Activated T-cell treated with anti-CD3 and anti-CD28 coated beads for 48 hours (primary cell): ENCODE measurements at regions not wholly inside any gene's neighbourhood (a gene's known extent, or its start where the extent isn't known, plus 50 kb on each side); places are given as distances from the start of the nearest gene placed in this dataset.
"Not testable (repeated sequence)": the region's sequence is repeated elsewhere in the genome, so short reads cannot be mapped to it uniquely, and the experiment has no call there.

ENCODE experiments used
- DNase-seq: peaks from one replicate; pipeline ENCODE4 v3.0.0-alpha.2; 2020; ENCODE audit warnings: low read depth

DNA sequence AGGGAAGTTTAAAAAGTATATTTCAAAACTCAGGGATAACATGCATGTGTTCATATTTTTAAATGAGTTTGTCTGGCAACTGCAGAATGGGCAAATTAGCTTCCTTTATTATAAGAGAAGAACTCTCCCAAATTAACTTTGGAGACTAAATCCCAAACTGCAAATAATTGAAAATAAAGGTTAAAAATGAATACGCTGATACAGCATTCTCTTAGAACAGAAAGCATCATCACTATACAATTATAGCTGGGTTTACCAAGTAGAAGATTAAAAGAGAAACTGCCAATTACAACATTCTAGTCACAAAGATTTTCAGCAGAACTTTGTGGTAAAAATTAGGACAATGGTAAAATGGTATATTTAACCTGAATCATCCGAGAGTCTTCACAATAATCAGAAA lies 73.3 kb downstream of the OLFM4 start:
- no peak for DNase-seq

DNA sequence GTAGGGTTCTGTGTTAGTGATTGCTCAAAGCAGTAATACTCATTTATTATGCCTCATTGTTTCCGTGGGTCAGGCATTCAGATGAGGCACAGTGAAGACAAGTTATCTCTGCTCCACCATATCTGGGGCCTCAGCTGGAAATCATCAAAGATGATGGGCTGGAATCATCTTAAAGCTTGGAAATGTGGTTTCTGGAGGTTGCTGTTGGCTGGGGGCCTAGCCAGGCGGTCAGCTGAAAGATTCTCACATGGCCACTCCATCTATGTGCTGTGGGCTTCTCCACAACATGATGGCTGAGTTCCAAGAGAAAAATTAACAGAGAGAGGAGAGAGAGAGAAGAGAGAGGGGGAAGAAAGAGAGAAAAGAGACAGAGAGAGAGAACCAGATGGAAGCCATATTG lies 75.5 kb downstream of the OLFM4 start:
- no peak for DNase-seq

DNA sequence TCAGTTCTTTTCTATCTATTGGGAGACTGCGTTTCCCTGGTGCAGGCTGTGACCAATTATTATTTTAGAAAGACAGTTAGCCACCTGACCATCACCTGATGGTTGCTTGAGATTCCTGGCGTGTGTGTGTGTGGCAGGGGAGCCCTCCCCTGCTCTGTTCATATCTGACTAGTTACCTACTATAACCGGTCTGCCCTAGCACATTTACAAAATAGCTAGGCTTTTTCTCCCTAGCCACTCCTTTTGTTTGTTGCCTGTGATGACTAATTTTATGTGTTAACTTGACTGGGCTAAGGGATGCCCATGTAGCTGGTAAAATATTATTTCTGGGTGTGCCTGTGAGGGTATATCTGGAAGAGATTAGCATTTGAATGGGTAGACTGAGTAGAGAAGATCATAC lies 76.9 kb downstream of the OLFM4 start:
- DNase-seq = no peak

DNA sequence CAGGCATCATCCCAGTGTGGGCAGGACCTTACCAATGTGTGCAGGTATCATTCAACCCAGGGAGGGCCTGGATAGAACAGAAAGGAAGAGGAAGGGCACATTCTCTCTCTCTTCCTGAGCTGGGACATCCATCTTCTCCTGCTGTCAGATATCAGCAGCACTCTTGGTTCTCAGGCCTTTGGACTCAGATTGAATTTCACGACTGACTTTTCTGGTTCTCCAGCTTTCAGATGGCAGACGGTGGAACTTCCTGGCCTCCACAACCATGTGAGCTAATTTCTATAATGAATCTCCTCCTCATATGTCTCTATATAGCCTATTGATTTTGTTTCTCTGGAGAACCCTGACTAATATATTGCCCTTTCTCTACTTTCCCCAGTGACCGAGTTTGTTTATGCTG lies 77.3 kb downstream of the OLFM4 start:
- no peak for DNase-seq

DNA sequence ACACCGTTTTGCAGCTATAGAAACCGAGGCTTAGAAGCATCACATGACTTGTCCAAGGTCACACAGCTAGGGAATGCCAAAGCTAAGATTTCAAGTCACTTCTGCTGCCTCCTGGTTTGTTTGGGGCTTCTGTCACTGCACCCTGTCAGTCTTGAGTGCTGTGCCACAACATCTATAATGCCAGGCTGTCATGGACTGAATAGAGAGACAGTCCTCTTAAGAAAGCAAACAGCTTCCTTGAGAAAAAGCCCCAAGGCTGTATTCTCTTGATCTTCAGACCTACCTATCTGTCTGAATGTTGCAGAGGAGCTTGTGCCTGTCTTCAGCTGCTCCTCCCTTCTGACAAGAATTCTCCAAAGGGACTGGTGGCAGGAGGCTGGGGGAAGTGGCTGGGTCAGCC lies 81.6 kb downstream of the OLFM4 start:
- no peak for DNase-seq

DNA sequence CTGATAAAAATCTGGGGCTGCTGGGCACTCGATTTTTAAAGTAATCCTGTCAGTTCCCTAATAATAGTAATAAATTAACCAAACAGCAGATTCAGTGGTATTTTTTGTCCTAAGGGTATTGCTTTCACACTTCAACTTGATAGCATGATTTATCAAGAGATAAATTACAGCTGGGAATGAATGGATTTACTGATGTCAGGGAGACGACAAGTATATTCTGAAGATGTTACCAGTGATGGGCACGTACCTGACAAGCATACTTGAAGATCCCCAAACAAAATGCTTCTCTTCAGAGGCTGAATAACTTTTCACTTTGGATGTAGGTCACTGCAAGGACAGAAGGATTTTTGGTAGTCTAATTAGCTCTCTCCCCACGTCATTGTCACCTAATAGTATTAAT lies 82.0 kb downstream of the OLFM4 start:
- no peak for DNase-seq

DNA sequence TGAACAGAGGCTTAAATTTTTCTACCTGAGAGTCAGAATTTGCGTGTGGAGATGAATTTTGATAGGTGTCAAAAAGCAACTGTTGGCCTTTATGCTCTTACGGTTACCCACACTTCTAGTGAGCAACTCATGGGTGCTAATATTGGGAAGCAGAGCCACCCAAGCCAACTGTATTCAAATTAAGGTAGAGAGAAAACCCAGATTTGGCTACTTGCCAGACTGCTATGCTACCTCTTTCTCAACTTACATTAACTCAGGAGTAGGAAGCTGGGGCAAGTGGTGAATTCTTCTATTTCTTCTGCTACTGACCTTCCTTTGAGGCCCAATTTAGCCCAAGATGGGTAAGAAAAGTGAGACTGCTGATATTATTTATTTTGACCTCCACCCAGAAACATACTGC lies 83.9 kb downstream of the OLFM4 start:
- DNase-seq = no peak

DNA sequence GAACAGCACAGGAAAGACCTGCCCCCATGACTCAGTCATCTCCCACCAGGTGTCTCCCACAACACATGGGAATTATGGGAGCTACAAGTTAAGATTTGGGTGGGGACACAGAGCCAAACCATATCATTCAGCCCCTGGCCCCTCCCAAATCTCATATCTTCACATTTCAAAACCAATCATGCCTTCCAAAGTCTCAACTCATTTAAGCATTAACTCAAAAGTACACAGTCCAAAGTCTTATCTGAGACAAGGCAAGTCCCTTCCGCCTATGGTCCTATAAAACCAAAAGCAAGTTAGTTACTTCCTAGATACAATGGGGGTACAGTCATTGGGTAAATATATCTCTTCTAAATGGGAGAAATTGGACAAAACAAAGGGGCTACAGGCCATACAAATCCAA lies 88.4 kb downstream of the OLFM4 start:
- DNase-seq = not testable (repeated sequence)

DNA sequence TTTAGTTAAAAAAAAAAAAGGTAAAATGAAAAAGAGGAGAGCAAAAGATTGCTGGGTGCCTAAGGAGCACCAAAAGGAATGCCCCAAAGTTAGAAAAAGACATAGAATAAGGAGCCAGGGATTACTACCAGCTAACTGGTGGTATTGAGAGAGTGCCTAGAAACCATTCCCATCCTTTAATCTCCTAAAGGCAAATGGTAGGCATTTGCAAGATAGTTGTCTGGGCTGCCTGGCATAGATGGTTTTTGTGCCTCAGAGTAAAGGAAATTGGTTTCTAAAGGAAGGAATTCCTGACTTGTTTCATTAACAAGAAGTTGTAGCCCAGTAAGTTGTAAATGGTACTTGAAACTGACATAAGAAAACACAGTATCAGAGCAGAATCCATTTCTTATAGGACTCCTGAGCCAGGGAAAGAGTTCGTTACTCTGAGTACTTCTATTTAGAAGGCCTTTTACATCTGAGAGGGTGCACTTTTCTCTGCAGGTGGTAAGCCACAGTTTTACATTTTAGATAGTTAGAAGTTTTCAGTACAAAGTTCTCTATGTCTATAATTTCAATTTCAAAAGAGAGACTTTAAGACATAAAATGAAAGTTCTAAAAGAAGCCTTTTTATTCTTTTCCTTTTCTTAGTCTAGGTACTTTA lies 92.6 kb downstream of the OLFM4 start:
- no peak for DNase-seq

DNA sequence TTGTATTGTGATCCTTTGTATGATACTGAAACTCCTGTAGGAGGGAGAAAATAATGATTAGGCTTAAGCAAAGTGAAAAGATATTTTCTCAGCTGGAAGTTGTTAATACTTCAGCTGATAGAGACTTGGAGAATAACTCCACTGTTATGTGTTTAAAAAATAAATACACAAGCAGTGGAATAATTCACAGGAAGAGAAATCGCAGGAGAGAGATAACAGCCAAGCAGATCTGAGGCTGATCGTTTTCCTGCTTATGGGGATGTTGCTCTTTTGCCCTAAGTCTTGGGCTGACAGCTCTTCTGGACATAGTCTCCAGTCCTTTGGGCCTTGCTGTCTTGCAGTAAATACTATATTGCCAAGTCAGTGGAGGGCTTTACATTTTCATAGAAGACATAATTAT lies 93.3 kb downstream of the OLFM4 start:
- DNase-seq = no peak

DNA sequence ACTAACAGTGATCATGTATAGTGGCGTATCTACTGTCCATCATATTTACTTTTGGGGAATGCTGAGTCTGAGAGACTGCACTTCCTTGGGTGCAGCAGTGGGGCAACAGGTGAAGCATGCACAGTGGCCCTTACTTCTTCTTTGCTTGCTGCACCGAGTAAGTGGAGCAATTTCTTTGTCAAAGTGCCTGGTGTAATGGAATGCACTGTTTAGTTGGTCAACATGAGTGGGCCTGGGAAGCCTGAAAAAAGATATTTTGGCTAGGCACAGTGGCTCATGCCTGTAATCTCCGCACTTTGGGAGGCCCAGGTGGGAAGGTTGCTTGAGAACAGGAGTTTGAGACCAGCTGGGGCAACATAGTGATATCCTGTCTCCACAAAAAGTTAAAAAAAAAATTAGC lies 94.9 kb downstream of the OLFM4 start:
- no peak for DNase-seq

DNA sequence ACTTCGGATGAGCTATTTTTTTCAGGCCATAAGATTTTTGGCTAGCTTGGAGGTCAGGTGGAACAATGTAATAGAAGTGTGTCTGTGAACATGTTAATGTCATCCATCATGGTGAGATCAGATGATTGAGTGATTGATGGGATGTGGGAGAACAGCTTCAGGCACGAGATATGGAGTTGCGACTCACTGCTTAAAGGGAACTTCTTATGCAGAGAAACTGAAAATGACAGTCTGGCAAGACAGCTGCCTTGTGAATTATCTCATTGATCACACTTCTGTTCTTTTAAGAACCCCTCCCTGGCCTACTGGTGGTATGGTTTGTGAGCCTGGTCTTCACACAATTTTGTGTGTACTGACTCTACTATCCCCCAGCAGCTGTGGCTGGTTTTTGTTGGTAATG lies 96.0 kb downstream of the OLFM4 start:
- DNase-seq = no peak

DNA sequence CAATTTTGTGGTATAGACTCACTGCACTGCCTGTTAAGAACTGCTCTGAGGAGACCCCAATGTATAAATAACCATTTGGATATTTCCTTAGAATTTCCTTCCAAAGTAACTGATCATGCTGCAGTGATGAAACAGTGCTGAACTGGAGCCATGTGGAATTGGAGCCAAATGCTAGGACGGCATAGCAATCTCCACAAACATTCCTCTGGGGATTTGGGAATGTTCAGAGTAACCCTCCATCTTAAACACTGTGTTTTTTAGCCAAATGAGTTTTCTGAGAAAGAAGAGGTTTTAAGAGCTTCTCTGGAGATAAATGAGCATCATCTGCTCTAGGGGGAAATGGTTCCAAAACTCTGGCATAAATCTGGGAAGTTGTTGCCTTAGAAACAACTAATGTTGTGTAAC lies 98.2 kb downstream of the OLFM4 start:
- no peak for DNase-seq

DNA sequence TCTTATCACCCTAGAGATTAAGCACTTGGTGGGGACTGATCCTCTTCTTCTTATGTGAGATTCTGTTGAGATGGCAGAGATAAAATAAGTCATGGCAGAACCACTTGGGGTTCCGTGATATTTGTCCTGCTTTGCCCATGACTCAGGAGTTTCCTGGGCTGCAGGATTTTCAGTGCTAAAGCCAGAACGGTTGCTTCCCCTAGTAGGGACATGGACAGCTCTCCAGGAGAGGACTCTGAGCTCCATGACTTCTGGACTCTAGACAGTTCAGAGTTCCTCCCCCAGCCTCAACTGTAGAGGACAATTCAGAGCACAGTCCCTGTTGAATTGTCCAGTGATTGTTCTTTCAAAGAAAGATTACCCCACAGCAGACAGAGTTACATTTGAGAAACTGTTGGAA lies 98.8 kb downstream of the OLFM4 start:
- no peak for DNase-seq

DNA sequence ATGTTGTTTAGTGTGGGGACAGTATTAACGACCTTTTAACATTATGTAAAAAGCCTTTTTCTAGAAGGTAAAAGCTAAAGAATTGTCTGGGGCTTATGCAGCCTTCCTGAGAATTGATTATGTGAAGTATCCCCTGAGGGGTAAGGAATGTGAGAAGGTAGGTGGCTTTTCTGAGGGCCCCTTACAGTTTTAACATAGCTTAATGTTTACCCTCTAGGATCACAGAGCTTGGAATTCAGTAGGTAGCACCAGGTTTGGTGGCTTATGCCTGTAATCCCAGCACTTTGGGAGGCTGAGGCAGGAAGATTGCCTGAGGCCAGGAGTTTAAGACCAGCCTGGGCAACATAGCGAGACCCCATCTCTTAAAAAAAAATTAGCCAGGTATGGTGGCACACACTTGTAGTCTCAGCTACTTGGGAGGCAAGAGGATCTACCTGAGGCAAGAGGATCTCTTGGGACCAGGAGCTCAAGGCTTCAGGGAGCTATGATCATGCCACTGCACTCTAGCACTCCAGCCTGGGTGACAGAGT lies 101.3 kb downstream of the OLFM4 start:
- DNase-seq = no peak

DNA sequence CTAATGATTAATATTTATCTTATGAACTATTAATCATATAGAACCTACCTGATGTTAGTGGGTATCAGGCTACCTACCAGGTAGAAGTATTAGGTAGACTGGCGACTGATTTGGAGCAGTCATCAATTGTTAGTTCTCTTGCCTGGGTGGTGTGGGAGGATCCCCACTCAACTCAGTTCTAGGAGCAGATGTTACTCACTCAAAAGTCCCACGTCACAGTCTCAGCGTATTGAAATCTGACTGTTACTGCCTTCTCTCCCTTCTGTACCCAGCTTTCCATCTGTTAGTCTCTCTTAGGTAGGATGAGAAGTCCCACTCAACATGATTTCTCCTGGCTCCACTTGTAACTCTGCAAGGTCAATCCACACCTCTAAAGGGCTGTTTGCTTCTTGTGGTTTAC lies 102.7 kb downstream of the OLFM4 start:
- no peak for DNase-seq

DNA sequence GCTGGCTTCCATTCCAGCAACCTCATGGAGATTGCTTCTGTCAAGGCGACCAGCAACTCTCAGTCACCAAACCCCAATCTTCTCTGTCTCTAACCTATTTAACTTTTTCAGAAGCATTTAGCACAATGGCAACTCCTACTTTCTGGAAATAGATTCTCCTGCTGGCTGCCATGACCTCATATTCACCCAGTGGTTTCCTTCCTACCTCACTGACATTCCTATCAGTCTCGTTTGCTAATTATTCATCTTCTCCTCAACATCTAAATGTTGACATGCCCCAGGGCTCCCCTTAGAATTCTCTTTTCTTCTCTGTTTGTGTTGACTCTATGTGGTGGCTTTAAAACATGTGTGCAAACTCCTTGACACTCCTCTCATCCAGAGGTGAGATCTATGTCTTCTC lies 106.7 kb downstream of the OLFM4 start:
- no peak for DNase-seq

DNA sequence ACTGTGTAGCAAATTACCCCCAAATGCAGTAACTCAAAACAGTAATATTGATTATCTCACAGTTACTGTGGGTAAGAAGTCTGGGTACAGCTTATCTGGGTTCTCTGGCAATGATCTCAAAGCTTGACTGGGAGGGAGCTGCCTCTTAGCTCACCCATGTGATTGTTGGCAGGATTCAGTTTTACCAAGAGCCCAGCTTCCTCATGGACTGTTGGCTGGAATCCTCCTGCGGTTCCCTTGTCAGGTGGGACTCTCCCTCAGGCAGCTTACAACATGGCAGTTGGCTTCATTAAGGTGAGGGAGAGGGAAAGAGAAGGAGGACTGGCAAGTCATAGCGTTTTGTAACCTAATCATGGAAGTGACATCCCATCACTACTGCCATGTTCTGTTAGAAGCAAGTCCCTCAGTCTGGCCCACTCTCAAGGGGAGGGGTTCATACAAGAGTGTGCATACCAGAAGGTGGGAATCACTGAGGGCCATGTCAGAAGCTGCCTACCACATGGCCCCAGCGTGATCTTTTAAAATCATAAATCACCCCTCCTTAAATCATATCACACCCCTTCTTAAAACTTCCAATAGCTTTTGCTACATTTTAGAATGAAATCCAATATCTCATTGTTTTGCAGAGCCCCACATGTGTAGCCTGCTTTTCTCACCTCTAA lies 108.1 kb downstream of the OLFM4 start:
- no peak for DNase-seq

DNA sequence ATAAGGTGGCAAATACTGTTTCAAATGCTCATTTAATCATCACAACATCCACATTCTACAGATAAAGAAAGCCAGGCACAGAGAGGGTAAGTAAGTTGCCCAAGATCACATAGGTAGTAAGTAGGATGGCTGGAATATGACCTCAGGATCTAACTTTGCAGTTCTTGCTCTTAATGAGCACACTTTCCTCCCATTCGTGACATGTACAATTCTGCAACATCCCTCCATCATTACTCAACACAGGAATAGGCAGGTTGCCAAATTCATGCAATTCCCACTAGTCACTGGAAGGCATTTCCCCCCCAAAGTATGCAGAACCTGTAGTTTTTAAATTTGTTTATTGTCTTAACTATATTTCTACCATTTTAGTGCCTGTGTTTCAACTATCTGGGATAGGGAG lies 109.2 kb downstream of the OLFM4 start:
- no peak for DNase-seq

DNA sequence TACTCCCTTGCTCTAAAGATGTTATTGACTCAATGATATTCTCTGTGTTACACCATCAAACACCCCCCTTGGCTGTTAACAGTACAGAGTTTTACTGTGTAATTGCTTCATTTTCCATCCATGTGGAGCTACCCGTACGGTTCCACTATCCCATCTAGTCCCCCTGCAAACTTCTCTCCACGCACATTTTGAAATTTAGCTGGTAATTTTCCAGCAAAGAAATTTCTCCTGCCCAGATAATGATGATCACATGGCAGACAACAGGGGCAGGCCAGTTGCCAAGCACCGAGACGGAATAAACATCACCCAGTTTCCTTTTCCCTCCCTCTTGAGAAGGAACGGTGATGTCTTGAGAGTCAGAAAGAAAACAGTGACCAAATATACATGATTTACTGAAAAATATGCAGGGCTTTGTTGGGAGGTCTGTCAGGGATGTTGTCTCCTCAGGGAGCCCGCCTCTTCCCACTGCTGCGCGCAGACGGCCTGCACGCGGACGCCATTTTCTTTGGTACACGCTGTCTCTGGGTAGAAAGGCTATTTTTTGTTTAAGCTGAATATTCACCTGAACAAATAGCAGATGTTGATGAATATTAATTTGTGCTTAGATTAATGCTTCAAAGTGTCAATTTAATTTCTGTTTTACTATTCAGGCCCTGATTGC lies 109.9 kb downstream of the OLFM4 start:
- no peak for DNase-seq

DNA sequence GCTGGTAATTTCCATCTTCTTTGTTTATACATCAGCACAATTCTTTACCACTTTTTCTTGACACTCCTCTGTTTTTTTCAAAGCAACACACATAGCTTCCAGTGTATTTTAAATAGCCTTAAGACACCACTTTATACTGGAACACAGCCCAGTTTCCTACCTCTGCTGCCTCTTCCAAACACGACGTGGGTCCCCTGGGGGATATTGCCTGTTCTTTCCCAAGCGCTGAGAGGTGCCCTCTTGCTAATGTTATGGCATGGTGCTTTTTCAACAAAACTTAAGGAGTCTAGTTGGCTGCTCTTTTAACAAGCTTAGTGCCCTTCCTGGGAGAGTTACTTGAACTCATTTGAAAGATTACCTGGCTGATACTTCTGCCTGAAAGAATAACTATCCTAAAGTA lies 112.7 kb downstream of the OLFM4 start:
- no peak for DNase-seq

DNA sequence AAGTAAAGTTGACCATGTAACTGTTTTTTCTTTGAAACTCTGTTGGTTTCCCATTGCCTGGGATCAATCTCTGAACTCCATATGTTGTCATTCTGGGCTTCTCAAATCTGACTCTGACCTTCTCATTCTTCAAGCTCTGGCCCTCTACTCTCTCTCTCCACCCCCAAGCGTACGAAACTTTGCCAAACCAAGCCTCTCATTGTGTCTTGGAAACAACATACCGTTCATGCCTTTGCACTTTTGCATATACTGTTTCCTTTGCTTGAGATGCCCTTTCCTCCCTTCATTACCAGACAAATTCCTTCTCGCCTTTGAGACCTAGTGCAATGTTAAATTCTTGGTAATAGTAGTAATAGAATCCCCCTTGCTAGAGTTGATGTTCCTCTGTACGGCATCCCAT lies 113.7 kb downstream of the OLFM4 start:
- no peak for DNase-seq

DNA sequence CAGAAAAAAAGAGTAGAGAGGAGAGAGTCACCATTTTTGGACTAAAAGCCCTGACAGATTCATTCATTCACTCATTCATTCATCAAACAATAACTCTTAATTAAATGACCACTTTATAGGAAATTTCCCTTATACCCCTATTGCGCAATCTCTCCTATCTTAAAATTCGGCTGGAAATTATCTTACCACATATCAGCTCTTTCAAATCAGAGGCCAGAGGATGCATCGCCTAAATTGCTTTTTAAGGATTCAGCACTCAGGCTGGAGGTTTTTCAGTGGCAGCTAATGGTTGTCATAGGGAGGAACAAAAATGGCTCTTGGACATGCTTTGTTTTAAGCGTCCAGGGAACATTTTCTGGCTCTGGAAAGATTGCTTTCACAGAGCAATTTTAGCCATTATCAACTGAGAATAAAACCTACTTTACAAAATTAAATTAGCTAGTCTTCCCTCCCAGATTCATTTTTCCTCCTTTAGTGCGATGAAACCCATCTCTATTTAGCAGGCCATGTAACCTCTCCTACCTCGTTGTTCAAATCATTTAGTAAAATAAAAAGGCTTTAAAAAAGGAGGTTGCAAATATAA lies 115.2 kb downstream of the OLFM4 start:
- DNase-seq = no peak
